GM19324 (cell line): ENCODE measurements at regions not wholly inside any gene's neighbourhood (a gene's known extent, or its start where the extent isn't known, plus 50 kb on each side); places are given as distances from the start of the nearest gene placed in this dataset.

Experiments used
- ATAC-seq: cut with Tn5 transposase; IDR thresholded peaks from one replicate; pipeline ENCODE4 v1.9.1; 2021; ENCODE audit warnings: mild to moderate bottlenecking, moderate library complexity; ENCODE audit not compliant: unreplicated experiment, low FRiP score

DNA sequence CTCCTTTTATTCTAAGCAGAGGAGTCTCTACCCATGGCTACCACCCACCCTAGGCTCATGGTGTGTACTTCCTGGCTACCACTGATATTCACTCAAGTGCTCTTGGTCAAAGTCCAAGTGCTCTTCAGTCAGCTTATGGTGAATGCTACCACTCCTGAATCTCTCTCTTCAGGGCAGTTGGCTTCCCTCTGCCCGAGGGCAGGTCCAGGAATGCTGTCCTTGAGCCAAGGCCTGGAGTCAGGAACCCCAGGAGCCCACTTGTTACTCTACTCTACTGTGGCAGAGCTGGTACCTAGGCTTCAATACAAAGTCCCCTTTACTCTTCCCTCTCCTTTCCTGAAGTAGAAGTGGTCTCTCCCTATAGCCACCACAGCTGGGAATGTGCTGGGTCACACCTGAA lies 226.0 kb downstream of the DIPK2A start:
- no peak for ATAC-seq

DNA sequence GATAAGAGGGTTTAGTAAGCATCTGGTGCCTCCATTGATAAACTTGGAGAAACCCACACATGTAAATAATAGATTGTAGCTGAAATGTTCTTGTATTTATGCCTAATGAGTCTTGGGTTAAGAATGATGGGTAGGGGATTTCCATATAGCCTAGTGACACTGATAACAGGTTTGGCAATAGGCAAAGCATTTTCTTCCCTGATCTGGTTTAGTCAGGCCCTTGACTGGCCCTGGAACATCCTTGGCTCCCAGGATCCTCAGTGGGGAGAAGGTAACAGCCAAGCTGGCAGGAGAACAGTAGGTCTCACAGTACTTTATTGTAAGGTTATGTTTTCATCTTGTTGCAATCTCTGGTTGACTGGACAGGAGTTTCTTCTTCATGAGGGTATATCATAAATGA lies 228.4 kb downstream of the DIPK2A start:
- ATAC-seq = no peak

DNA sequence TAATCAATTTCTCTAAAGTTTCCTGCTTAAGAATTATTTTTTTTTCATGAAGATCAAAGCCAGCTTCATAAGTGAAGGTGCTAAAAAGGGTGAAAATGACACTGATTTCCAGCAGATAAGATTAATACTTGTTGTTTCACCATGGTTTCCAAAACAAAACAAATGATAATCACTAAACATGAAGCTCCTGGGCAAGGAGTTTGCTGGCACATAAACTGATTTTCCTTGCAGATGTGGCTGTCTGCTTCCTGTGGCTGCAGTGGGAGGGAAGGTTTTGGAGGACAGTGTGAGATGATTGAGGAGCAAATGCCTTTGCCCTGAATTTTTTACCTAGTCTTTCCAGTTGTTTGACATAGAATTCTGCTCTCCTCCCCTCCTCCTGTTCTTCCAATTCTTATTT lies 228.8 kb downstream of the DIPK2A start:
- no peak for ATAC-seq

DNA sequence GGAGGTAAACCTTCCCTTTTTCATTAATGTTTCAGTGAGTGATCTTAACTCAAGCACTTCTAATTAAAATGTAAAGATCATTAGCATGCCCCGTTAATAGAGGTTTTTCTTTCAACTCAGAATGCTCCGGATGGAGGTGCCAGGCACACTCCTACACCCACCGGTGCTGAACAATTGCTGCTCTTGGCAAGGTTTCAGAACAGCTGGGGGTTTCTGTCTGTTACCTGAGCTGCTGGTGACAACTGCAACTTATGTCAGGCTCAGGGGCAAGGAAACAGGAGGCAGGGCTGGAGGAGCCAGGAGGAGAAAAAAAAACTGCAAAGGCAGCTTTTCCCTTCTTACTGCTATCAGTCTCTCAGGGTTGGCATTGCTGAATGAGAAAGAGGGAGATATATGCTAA lies 250.1 kb downstream of the DIPK2A start:
- ATAC-seq = no peak

DNA sequence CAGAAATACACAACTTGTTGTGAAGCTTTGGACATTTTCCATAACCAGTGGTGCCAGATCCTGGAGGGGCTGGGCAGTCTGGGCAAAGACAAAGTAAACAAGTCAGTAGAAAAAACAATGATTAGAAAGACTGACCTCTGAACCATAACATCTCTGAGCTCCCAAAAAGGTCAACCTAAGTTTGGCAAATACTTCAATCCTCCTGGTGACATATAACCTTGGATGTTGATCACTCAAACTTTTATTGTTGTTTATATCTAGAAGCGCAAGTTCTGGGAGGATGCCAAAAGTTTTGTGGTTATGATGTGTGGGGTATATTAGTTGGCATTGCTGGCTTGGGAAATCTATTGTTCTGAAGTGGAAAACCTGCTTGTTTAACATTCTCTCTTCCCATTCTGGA lies 257.7 kb downstream of the DIPK2A start:
- ATAC-seq = no peak

DNA sequence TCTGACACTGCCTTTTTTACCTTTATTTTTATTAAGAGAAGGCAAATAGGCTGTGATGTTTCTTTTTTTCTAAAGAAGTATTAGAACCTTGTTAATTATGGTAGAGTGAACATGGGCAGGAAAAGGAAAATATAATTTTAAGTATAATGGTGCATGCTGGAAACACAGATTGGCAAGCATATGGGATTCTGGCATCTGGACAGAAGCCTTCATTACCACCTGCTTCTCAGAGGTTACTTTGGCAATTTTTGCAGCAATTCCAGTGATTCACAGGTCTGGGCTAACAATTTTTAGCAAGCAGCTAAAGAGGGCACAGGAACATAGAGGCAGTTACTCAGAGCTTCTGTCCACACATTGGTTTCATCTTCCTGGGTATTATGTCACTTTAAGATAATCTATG lies 258.3 kb downstream of the DIPK2A start:
- no peak for ATAC-seq

DNA sequence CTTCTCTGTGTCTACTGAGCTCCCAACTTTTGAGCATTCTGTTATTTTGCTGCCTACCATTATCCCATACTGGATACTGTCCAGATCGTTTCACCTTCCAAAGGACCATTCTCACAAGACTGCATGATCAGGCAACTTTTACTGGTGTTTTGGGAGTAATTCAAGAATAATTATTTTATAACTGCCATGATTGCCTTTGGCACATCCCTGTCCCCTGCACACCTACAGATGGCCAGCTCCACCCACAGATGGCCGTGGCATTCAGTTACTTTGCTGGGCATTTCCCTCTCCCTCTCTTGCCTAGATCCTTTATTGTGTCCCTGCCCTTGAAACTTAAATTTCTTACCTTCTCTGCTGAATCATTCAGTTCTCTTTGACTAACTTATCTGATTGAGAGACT lies 263.9 kb downstream of the DIPK2A start:
- no peak for ATAC-seq

DNA sequence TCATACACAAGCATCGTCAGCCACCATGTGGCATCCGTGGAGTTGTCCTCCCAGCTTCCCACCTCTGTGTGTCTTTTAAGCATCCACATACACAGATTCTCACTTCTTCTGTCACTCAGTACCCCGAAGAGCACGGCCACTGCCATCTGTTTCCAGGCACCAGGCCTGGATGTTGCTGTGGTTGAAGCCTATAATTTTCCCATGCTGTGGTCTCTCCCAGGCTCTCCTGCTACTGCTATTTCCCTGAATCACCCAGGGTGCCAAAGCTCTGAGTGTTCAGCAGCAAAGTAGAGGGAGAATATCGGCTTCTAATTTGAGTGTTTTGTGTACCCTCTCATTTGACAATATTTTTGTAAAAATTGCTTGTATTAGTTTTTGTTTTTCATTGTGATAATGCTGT lies 265.7 kb downstream of the DIPK2A start:
- no peak for ATAC-seq

DNA sequence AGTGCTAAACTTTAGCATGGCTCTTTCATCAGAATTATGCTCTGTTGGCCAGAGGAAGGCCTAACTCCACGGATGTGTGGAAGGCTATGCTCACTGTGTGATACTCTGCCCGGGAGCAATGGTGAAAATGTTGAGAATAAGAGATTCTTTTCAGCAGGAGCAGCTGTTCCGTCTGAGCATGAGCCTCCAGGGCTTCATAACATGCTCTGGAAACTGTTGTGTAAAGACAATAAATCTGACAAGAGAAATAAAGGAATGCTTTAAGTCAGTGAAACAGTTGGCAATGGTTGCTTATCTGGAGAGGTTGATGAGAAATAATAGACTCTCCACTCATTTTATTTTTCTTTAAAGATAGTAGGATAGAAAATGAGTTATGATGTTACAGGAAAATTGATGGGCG lies 269.8 kb downstream of the DIPK2A start:
- no peak for ATAC-seq

DNA sequence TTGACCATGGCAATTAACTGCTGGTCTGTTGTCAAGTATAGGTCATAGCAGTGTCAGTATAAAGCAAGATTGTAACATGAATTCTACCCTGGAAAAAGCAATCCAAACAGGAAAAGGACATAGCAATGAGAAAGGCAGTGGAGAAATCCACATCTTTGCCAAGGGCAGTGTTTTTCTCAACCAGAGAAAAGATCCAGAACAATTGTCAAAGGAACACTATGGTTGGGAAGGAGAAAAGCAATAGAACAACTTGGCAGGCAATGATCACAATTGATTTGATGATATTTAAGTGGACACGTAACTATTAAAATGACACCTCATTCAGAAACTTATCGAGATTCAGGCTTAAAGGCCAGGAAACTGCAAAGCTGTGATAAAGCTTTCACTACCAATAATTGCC lies 271.1 kb downstream of the DIPK2A start:
- ATAC-seq = no peak

DNA sequence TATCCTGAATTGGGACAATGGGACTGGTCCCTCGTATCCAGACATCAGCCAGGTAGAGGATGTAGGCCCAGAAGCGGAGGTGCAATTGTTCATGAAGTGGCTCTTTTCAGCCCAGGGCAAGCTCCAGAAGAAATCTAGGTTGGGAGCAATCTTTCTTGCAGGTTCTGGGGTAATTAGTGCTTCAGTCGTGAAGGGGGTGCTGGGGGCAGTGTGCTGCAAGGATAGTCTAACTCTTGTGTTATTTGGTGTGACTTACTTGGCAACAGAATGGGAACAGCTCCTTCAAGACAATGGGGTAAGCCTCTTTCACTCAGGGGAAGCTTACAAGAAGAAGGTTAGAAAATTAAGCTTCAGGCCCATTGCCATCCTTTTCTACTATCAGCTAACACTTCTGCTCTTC lies 273.0 kb downstream of the DIPK2A start:
- ATAC-seq = no peak

DNA sequence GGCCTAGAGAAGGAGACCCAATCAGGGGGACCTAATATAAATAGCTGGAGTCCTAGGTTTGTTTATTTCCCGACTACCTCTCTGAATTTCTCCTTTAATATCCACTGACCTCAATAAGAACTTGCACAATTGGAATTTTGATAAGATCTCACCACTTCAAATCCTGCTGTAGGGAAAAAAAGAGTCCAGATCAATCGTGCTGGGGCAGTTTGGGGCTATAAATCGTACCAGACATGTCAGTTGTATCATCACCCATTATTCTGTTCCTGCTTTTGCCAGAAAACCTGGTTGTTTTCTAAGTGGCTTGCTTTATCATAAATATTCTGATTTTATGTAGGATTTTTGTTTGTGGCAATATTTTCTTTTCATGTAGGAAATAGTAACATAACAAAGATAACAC lies 281.3 kb downstream of the DIPK2A start:
- no peak for ATAC-seq

DNA sequence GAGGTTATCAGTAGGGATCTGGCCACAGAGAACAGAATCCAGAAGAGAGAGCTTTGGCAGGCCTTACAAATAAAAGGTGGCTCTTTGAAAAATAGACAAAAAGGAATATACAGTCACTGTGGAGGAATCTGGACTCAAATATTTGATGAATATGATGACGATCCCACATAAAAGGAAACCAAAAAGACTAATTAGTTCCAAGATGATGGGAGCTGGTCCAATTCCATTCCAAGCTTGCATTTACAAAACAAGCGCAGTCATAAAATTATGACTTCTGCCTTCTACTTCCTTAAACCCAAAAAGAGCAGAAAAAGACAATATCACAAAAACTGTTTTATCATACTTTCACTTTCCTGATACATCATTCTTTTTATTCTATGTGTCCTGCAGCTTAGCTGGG lies 285.8 kb downstream of the DIPK2A start:
- ATAC-seq = no peak

DNA sequence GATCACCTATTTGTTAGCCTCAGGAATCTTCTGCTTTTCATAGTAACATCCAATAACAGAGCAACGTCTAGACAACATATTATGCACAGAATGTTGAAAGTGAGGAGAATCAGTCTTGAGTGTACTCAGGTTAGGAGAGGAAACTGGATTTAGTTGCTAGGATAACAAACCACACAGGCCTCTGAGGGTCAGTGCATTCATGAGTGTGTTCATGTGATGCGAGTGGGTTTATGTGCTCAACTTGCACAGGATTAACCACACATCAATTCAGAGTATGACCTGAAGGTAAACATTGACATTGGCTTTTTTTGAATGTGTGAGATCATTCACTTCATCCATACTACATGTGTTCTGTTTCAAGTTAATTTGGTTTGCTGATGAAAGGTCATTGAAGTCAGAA lies 287.6 kb downstream of the DIPK2A start:
- ATAC-seq = no peak

DNA sequence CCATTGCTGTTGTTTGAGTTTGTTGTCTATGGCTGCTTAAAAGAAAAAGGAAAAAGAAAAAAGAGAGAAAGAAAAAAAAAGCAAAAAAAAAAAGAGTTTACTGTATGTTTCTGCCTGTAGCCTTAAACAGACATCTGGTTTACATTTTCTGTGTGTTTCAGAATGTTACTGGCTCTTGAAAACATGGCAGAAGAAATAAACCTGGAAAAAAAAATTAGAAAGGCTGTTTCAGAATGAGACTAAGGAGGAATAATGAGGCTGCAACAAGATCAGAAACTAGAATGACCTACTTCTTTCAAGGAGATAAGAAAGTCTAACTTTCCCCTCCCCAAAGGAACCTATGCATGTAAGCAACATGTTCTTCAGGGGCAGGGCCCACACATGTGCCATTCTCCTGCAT lies 292.1 kb downstream of the DIPK2A start:
- ATAC-seq = no peak

DNA sequence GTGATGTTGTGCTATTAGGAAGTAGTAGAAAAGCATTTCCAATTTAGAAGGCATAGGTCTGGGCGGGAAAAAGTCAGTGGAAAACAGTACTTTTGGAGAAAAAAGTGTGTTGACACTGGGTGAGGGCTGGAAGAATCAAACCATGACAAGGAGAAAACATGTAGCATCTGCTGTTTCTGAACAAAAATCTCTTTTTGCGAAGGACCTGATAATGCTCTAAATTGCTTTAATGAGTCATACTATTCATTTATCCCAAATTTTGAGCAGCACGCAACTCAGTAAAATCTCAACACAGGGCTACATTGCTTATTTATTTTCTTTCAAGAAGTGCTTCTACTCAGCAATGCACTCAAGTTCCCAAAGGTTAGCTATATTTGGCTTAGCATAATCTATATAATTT lies 292.7 kb downstream of the DIPK2A start:
- ATAC-seq = no peak

DNA sequence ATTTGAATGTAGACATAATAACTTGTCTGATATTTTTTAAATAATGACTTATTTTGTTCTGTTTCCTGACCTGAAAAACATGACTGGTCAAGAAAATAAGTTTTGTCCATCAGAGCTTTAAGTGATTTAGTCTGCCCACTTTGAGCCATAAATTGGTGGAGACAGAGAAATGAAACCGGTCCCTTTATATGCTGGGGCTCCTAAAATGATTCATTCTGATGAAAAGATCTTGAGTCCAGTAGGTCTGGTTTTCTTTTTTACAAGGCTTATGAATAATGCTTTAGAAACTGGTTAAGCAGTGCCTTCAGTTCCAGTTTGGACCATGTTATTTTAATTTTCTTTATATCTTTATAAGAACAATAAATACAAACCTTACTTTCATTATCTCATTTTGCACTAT lies 293.2 kb downstream of the DIPK2A start:
- ATAC-seq = no peak

DNA sequence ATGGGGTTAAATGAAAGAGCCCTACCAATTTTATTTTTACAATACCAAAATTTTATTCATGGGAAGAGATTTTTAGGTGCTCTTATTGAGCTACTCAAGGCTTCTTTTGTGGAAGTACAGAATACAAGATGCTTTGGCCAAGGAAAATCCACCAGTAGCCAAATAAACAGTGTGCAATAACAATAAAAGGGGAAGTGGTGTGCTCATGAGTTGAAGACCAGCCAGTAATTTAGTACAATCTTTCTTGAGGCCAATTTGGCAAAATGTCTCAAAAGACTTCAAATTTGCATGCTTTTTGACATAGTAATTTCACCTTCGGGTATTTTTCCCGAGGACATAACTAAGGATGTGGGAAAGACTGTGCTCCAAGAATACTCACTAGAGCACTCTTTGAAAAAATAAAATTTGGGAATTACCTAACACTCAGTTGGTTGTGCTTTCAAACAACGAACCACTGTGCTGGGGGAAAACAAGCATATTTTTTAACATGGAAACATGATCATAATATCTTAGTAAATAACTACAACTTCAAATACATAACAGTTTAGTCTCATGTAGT lies 294.0 kb downstream of the DIPK2A start:
- no peak for ATAC-seq

DNA sequence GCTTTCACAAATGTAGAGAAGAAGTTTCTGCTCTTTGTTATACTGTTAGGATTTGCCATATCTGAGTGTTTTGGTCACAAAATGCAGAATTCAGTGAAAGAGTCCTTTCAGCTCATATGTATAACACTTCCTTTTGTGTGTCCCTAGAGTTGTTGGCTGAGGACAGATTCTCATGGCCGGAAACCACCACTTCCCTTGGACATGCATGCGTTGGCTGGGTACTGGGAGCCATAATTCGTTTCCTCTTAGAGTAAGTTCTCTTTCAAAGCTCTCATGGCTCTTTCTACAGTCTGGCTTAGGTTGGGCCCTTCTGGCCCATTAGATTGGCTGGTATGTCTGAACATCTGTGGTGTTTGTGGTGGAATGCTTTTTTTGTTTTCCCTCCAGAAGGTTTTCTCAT lies 298.5 kb downstream of the DIPK2A start:
- no peak for ATAC-seq

DNA sequence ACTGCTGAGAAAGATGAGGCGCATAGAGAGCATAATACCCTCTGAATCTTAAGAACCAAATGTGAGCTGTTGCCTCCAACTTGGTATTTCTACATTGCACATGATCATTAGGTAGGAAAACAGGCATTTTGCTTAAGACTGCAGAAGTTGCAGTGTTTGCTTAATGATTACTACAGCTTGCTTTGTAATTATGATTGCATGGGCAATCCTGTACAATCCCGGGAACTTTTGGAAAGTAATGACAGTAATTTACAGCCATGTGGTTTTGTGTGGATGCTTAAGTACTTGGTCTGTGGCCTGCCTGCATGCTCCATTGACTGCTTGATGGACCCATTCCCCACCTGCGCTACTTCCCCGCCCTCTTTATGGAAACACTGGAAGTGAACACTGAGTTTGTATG lies 301.1 kb downstream of the DIPK2A start:
- no peak for ATAC-seq

DNA sequence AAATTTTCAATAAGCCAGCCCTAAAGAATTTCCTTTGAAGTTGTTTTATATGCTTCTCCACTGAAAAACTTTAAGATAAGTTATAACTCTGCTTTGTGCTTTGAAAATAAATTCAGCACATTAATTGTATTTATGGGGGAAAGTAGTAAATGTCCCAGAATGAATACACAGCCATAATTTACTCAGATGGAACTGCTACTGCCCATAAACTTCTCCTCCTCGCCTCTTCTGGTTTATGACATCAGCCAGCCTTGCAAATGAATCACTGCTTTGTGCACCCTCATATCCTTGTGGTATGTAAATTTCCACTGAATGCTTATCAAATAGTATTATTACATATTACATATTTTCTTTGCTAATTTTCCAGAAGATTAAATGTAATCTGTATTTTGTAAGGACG lies 302.0 kb downstream of the DIPK2A start:
- ATAC-seq = no peak

DNA sequence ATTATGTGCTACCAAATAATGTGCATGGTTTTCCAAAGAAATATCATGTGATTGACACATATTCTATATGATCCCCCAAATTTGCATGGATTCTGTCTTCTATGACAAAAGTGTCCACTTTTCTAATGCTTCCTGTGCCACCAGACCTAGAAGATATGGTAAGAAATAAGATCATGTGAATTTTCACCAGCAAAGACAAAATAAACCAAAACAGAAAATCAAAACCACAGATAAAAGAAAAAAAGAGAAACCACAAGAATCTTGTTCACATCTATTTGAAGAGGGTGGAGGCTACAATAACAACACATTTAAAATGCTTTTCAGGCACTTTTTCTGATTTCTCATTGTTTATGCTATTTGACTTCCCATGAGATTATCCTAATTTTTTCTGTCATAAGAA lies 303.4 kb downstream of the DIPK2A start:
- ATAC-seq = no peak

DNA sequence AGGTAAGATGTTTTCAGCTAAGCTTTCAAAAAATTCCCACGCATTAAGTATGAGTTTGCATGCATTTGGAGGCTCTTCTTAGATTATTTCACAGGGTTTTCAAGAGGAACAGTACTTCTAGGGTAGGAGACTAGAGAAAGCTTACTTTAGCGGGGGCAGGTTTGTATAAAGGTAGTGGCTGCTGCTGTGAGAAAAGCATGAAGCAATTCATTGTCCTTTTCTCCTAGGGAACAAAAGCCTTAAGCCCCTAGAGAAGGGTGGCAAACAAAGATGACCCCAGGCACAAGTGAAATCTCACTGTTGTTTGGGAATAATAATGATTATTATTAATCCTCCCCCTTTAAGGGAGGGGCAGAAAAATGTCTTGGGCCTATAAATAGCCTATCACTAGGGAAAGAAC lies 310.7 kb downstream of the DIPK2A start:
- no peak for ATAC-seq
